ENCODE measurements at regions not wholly inside any gene's neighbourhood (a gene's known extent, or its start where the extent isn't known, plus 50 kb on each side); places are given as distances from the start of the nearest gene placed in this dataset.

DNA sequence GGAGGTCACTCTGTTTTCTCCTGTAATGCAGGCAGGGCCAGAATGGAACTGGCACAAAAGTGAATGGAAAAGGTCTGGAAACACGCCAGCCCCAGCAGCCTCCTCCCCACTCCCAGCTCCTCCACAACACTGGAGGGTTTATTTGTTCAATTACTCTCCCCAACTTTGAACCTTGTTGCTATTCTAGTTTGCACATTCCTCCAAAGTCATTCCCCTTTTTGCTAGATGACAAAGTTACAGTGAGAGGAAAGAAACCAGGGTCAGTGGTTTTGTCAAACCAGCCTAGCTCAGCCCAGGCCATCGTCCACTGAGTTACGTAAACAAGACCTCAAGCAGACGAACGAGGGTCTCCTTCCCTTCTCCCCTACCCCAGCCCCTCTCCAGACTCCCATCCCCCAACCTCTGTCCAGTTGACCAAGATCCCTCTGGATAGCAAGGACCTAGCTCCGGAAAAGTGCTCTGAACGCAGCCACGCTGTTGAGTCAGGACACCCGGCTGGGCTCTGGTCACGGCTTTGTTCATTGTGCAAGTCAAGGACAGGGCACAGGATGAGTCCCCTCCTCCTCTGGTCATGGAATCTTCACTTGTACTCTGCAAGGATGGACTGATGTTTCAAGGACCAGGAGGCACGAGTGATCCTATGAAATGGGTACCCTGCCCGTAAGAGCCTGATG lies 180.0 kb downstream of the USP12 start:
- H3K4me3 ChIP-seq (ENCODE audit: low read depth, low read length): no peak overlapping the region
- DNase-seq (ENCODE audit: low read depth): no peak

DNA sequence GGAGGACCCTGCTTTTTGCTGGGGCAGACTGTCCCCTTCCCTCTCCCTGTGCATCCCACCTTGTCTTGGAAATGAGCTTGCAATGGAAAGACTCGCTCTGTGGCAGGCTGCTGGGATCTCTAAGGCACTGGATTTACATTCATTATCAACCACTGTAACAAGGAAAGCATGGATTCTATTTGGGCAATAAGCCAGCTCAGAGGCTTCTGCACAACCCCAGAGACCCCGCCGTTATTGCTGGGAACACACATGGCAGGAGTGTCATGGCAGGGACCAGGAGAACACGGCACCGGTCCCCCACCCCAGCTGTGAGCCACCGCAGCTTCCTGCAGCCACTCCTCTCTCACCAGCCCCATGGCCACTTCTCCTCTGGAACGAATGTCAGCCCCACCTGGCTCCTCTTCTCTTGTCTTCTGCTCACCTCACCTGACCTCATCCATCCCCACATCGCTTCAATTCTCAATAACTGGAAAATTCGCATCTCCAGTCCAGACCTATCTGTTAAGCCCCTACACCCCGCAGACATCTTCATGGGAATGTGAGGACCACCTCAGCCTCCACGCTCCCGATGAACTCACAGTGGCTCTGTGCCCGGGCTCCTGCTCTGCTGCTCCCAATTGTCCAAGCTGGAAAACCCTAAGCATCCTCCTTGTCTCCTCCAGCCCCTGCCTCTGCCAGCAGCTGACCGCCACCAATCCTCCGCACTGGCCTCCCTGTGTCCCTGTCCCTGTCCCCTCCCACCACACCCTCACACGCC lies 181.5 kb downstream of the USP12 start:
- no peak overlapping the region for H3K4me3 ChIP-seq (ENCODE audit: low read depth, low read length)
- DNase-seq (ENCODE audit: low read depth): no peak

DNA sequence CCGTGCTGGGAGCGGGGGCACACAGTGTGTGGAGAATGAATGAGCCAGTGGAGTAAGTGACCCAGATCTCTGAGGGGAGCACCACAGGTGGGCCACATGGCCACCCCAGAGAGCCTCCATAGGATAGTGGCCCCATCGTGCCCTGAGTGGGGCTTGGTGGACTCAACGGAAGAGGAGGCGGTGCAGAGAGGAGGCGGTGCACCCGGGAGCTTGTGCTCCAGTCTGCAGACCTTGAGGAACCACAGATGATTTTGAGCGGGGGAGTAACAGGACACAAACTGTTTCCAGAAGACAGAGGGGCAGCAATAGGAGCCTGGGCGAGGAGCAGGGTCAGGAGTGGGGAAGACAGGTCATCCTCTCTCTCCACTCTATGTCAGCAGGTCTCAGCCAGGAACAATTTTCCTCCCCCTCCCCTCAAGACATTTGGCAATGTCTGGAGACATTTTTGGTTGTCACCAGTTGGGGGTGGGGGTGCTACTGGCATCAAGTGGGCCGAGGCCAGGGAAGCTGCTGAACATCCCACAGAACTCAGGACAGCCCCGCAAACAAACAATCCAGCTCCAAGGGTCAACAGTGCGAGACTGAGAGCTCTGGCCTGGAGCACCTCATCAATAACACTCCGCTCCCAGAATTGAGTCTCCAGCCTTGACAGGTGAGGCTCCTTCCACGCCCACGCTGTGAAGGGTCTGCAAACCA lies 182.2 kb downstream of the USP12 start:
- no peak overlapping the region for H3K4me3 ChIP-seq (ENCODE audit: low read depth, low read length)
- no peak for DNase-seq (ENCODE audit: low read depth)

DNA sequence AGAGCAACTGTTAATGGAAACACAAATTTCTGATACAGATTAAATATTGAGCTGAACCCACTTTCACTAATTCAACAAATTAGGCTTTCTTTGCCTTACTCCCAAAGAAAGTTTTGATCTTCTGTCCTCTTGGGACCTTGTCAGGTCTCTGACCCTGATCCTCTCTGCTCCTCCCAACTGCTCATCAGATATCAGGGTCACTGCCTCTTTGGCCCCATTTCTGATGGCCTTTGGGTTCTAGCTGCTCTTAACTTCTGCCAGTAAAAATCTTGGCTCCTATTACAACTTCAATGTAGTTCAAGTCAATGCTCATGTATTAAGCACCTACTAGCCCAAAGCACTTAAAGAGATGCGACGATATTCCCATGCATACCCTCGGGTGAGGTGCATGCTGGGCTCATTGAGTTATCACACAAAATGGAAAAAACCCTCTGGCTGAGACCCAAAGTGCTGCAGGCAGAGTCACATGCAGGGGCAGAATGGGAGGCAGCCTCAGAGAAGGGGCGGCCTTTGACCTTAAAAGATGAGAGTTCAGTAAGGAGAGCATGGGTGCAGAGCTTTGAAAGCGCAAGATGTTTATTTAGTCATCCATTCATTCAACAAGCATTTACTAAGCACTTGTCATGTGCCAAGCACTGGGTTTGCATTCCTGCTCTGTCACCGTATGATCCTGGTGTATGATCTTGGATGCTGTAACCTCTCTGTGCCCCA lies 183.4 kb downstream of the USP12 start:
- H3K4me3 ChIP-seq (ENCODE audit: low read depth, low read length): no peak overlapping the region
- DNase-seq (ENCODE audit: low read depth): no peak

DNA sequence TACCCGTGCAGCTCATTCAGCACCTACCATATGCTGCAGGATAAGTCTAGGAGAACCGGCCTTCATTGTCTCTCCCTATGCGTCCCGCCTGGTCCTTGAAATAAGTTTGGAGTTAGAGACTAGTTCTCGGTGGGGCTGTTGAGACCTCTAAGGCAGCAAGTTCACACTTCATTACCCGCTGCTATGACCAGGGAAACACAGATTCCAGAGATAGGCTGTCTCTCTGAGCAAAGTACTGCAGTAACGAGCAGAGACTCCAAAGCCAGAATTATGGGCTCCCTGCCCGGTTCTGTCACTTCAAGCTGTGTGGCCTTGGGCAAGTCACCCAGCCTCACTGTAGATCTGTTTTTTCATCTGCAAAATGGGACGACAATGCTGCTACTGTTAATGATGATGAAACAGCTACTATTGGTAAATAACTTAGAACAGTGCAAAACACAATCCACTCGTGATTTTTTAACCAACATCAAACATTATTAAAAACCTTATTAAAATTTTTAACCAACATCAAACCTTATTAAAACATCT lies 184.1 kb downstream of the USP12 start:
- DNase-seq (ENCODE audit: low read depth): no peak
- H3K4me3 ChIP-seq (ENCODE audit: low read depth, low read length): no peak overlapping the region

DNA sequence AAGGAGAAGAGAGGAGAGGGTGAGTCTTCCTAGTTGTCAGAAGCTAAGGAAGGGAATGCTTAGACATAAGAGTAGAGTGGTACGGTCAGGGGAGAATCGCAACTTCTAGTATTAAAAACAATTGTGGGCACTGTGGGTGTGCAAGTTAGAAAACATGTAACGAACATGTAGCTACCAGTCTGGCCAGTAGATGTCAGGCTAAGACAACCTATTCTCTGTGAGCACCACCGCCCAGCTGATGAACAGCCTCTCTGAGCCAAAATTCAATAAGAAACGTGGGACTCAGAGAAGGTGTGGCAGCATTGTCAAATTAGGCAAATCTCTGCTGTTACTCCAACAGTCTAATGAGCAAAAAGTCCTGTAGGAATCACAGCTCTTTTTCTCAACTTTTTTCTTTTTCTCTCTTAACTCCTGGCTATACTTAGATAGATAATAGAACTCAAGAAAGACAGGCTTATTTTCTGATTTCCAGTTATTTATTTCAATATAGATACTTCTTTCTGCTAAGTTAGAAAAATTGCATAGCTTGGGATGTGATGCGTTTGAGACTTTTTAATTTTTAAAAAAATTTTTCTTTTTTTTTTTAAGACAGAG lies 186.2 kb downstream of the USP12 start:
- no peak overlapping the region for H3K4me3 ChIP-seq (ENCODE audit: low read depth, low read length)
- no peak for DNase-seq (ENCODE audit: low read depth)

DNA sequence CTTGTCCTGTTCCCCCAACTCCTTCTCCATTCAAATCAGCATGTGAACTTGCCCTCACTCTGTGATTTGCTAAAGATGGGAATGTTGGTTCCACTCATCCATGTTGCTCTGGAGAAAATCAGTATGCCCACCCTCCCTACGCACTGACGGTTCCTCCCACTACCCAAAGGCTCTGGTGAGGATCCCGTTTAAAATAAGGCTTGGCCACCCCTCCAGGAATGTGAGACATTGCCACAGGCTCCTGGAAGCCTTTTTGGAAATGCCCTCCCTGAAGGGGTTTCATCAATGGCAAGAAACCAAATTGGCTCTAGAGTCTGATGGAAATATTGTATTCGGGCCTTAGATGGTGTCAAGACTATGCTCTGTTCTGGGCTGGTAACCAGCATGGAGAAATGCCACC lies 187.3 kb downstream of the USP12 start:
- no peak for DNase-seq (ENCODE audit: low read depth)
- H3K4me3 ChIP-seq (ENCODE audit: low read depth, low read length): no peak overlapping the region

DNA sequence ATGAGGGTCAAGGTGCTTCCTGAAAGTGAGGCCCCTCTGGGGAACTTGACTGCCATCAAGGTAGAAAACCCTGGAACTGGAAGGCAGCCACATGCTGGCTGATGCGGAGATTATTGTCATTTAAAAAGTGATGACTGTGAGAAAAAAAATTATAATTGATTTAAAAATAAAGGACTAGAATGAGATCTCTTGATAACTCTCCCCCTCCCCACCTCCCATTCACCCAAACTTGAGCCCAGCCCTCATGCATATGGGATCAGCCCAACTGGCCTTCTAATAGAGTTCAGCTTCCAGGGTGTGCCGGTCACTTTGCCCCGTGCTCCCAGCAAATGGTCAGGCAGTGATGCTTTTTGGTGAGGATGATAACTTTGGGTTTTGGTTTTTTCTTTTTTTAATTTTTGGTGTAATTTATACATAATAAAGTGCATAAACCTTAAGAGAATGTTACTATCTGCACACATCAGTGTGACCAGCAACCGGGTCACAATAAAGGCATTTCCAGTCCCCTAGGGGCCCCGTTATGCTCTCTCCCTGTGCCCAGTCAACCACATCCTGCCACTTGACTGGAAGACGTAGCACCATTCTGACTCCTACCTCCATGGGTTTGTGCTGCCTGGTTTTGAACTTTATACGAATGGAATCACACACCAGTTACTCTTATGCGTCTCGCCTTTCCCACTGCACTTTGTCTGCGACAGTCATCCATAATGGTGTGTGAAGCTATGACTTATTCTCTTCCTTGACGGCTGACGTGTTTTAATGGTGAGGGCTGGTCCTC lies 187.9 kb downstream of the USP12 start:
- DNase-seq (ENCODE audit: low read depth): no peak

DNA sequence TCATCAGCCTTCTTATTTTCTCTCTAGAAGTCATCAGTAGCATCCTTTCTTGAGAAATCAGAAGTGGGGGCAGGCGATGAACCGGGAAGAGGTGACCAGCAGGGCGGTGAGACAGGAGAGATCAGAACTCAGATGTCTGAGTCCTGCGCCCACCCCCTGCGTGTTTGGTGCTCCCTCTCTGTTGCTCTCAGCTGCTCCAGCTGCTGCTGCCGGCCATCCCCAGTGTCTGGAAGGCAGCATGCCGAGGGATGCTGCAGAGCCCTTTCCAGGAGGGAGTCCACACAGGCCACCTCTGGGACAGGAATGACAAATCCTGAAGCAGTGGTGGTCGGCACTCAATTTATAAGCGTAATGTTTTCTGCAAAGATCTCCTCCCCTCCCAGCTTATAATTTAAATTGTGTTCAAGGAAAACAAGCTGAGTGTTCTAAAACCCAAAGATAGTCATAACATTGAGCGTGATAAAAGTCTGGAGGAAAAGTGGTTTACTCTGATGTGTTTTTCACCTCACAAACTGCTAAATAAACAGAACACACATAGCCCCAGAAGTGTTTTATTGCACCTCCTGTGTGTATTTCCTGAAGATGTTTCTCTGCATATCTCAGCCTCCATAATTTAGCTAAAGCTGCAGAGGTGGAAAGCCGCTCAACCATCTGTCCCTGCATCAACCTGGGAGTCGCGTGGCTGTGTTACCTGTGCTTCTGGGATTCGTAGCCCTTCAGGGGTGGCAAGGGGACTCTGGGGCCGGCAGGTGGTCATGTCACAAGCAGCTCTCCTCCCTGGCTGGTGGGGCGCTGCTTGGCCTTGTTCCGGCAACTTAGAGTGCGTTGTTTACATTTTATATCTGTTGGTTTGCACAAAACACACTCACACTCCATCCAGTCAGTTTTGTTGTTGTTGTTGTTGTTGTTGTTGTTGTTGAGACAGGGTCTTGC lies 191.2 kb downstream of the USP12 start:
- no peak overlapping the region for H3K4me3 ChIP-seq (ENCODE audit: low read depth, low read length)
- no peak for DNase-seq (ENCODE audit: low read depth)

More for the DNA sequence above, 187.9 kb downstream of the USP12 start:
- no peak overlapping the region for H3K4me3 ChIP-seq (ENCODE audit: low read depth, low read length)

DNA sequence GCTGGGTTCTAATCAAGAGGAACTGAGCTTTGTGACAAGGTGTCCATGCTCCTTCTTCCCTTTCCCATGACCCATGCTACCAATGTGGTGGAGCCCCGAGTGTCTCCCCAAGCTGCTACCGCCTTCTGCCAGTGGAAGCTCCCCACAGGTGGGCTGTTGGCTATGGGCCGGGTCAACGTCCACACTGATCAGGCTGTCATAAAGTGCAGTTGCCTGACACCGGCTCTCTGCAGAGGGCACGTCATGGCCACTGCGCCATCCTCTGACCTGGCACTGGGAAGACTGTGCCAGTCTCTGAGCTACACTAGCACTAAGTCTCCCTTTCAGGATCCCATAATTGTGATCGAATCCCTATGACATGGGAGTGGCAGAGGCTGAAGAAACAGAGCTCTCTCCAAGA lies 192.3 kb downstream of the USP12 start:
- H3K4me3 ChIP-seq (ENCODE audit: low read depth, low read length): no peak overlapping the region
- DNase-seq (ENCODE audit: low read depth): no peak

DNA sequence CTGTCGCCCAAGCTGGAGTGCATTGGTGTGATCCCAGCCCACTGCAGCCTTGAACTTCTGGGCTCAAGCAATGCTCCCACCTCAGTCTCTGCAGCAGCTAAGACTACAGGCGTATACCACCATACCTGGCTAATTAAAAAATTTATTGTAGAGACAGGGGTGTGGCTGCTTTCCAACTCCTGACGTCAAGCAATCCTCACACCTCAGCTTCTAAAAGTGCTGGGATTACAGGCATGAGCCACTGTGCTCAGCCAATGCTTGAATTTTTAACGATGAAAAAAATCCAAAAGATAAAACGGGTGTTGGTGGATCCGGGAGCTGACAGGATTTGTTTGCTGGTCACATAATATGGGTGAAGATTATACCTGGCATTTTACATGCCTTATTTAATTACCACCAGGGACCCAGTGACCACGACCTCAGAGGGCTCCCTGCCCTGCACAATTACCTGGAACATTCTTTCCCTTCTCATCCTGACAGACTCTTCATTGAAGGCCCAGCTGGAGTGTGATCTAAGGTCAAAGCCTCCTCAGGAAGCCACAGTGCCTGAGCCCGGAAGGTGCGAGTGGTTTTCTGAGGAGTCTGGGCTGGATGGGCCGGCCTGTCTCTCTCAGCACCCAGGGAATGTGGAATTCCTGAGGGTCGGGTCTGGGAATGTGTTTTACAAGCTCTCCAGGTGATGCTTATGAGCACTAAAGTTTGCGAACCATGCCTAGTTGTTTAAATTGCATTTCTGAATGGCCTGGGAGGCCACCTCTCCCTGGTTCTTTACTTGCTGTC lies 193.3 kb downstream of the USP12 start:
- DNase-seq (ENCODE audit: low read depth): no peak
- no peak overlapping the region for H3K4me3 ChIP-seq (ENCODE audit: low read depth, low read length)

DNA sequence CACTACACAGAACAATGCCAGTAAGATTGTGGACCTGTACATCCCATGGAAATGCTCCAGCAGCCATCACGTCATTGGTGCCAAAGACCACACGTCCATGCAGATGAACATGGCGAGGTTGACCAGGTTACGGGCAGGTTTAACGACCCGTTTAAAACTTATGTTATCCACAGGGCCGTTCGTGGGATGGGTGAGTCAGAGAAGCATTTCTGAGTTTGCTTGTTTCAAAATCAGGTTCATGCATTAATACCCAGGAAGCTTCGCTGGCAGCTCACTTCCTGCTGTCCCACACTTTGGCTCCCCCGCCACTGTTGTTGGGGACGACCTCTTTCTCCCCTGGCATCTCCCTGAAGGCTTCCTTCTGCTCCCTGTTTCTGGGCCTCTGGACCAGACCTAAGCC lies 194.1 kb downstream of the USP12 start:
- no peak for DNase-seq (ENCODE audit: low read depth)
- no peak overlapping the region for H3K4me3 ChIP-seq (ENCODE audit: low read depth, low read length)

DNA sequence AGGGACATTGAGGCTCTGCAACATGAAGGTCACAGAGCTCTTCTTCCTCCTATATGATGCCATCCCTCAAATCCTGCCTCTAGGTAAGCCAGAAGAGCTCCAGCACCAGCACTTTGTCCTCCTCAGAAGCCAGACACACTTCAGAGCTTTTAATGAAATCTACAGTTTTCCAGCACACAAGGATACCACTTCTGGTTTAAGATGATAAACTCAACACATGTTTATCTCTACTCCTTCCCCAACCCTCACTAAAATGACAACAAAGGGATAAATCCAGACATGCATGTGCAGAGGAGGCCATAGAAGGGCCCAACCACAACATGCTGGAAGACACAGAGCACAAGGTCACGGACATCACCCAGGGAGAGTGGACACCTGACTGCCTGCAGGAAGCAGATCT lies 195.3 kb downstream of the USP12 start:
- DNase-seq (ENCODE audit: low read depth): no peak
- H3K4me3 ChIP-seq (ENCODE audit: low read depth, low read length): no peak overlapping the region

DNA sequence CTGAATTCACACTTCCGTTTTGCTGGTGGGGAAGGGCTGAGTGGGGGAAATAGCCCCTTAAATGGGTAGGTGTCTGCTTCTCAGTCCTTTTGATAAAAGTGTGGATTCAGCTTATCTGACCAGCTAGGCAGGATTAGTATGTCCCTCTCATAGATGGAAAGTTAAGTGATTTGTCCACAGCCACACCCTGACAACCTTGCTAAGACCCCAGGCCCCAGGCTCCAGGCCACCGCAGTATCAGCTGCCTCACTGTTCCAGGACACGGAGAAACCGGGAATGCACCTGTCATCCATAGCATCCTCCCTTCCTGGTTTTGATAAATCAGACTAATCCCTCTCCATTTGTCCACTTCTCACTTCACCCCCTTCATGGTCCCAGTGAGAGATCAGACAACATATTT lies 197.7 kb downstream of the USP12 start:
- DNase-seq (ENCODE audit: low read depth): no peak

DNA sequence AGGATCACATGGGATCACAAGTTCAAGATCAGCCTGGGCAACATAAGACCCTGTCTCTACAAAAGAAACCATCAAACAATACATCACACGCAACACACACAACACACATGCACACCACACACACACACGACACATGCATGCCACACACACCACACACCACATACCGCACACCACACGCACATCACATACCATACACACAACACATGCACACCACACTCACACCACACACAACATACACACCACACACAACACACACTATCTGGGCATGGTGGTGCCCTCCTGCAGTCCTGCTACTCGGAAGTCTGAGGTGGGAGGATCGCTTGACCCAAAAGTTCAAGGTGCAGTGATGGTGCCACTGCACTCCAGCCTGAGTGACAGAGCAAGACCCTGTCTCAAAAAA lies 198.3 kb downstream of the USP12 start:
- DNase-seq (ENCODE audit: low read depth): no peak
- H3K4me3 ChIP-seq (ENCODE audit: low read depth, low read length): no peak overlapping the region

More for the DNA sequence above, 197.7 kb downstream of the USP12 start:
- H3K4me3 ChIP-seq (ENCODE audit: low read depth, low read length): no peak overlapping the region

DNA sequence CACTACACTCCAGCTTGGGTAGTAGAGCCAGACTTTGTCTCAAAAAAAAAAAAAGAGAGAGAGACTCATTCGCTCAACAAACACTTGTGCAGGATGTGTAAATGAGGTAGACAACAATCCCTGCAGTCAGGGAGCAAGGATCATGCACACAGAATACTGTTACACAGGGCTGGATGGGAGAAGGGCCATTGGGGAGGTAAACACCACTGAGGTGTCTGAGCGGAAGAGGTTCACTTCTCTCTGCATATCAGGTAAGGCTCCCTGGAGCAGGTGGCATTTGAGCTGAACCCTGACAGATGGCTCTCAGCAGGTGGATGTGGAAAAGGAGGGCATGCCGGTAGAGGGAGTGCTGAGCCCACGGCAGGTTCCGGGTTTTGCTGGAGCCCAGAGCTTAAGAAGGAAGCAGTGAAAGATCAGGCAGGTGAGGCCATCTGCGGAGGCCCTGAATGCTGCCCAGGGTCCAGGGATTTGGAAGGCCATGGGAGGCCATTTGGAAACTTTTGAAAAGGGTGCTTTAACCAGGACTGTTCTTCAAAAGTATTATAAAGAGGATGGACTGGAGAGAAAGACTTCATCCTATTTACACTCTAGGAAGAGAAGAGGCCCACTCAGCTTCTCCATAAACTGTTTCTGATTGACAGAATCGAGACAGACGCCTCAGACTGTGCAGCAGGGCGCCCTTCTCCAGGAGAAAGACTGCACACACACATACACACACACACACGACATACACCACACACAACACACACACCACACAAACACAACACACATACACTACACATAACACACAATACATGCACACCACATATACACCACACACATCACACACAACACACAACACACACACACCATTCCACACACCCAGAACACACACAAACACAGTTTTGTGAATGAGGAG lies 199.4 kb downstream of the USP12 start:
- H3K4me3 ChIP-seq (ENCODE audit: low read depth, low read length): no peak overlapping the region
- DNase-seq (ENCODE audit: low read depth): no peak
